Motor neuron (in vitro differentiated cells): ENCODE measurements at regions not wholly inside any gene's neighbourhood (a gene's known extent, or its start where the extent isn't known, plus 50 kb on each side); places are given as distances from the start of the nearest gene placed in this dataset.
"Not testable (repeated sequence)": the region's sequence is repeated elsewhere in the genome, so short reads cannot be mapped to it uniquely, and the experiment has no call there.

Experiments
- ATAC-seq, 8 experiments: fragments of 200-7000 bp; cut with Tn5 transposase; replicated peaks in 6 of 8; 2 replicates each; pipeline ENCODE4 v1.8.0; 2021; ENCODE audit warnings: mild to moderate bottlenecking in 8 of 8, moderate library complexity in 8 of 8
- H3K27ac ChIP-seq, 2 donors: fragments of 250-450 bp; sonication (Bioruptor Pico); 2 replicates each; pipeline ENCODE4 v1.9.0; 2021; ENCODE audit warnings: antibody characterized with exemption in 2 of 2, mild to moderate bottlenecking in 2 of 2, moderate library complexity in 1 of 2
- H3K4me1 ChIP-seq, 2 donors: fragments of 250-450 bp; sonication (Bioruptor Pico); replicated peaks in 1 of 2; 2 replicates each; pipeline ENCODE4 v1.6.1; 2021; ENCODE audit warnings: antibody characterized with exemption in 2 of 2, mild to moderate bottlenecking in 2 of 2, moderate library complexity in 1 of 2
- H3K4me3 ChIP-seq, 5 donors: fragments of 250-450 bp; sonication (Bioruptor Pico); 2 replicates each; pipeline ENCODE4 v1.9.0; 2021; ENCODE audit warnings: antibody characterized with exemption in 5 of 5, mild to moderate bottlenecking in 5 of 5, moderate library complexity in 4 of 5
- WGBS, 10 experiments: fragments of 450-650 bp; shearing (Covaris generic); methylation state at CpG; one replicate each; pipeline ENCODE4 v1.0.0; 2022; 5-methylcytosine and 5-hydroxymethylcytosine counted together
- in situ Hi-C, 9 experiments: fragments of 400-800 bp; cut with MboI; loops; one replicate each; pipeline ENCODE4 v1.15.0; 2021; ENCODE audit warnings: low sequenced_read_pairs in 9 of 9, low pct_unique_long_range_greater_than_20kb in 2 of 9; ENCODE audit not compliant: unreplicated experiment in 9 of 9

- Histone ChIP-seq H3K4me1 (no peaks in the 10 kb centered on the region), H3K27ac (no peak overlapping the region), H3K4me3 (no peak overlapping the region)
- WGBS, 10 experiments = 25 to 100% (median 73%) methylated on average over 1 to 2 of the region's 2 CpGs; no CpG with 5 or more reads in 3 of the 10 experiments
- in situ Hi-C loops = no loop called here
- no peak for ATAC-seq
Observed at GRCh38 chr5:56386046-56386445, 152.9 kb upstream of the ANKRD55 start.

- Histone ChIP-seq H3K4me3 (no peak overlapping the region), H3K4me1 (no peaks in the 10 kb centered on the region), H3K27ac (no peak overlapping the region)
- WGBS, 10 experiments = 61 to 97% (median 88%) methylated on average over 3 to 8 of the region's 12 CpGs; no CpG with 5 or more reads in 2 of the 10 experiments
- in situ Hi-C loops = no loop called here
- ATAC-seq = no peak
Observed at GRCh38 chr5:56384186-56384585, 151.1 kb upstream of the ANKRD55 start.

- Histone ChIP-seq H3K4me1 (no peaks in the 10 kb centered on the region), H3K4me3 (no peak overlapping the region), H3K27ac (no peak overlapping the region)
- 40 to 100% (median 85%) methylated on average over 1 to 8 of the region's 10 CpGs; no CpG with 5 or more reads in 1 of the 10 experiments for WGBS, 10 experiments
- in situ Hi-C loops = no loop called here
- ATAC-seq = no peak
Observed at GRCh38 chr5:56383761-56384160, 150.6 kb upstream of the ANKRD55 start.

- ATAC-seq = no peak
- in situ Hi-C loops = no loop called here
- 40 to 100% (median 79%) methylated on average over 1 of the region's 1 CpG; no CpG with 5 or more reads in 2 of the 10 experiments for WGBS, 10 experiments
- H3K27ac ChIP-seq = no peak overlapping the region
- H3K4me3 ChIP-seq = no peak overlapping the region
- no peaks in the 10 kb centered on the region for H3K4me1 ChIP-seq
Observed at GRCh38 chr5:56382896-56383295, 149.8 kb upstream of the ANKRD55 start.

- in situ Hi-C loops = no loop called here
- ATAC-seq = peak in 1 of 8 experiments; percentile 21
- no peak overlapping the region for H3K27ac ChIP-seq
- no peaks in the 10 kb centered on the region for H3K4me1 ChIP-seq
- H3K4me3 ChIP-seq = no peak overlapping the region
Observed at GRCh38 chr5:56377573-56377972, 144.4 kb upstream of the ANKRD55 start.

GRCh38 chr5:56376128-56376527 lies 143.0 kb upstream of the ANKRD55 start:
- Histone ChIP-seq H3K4me1 (no peaks in the 10 kb centered on the region), H3K4me3 (no peak overlapping the region), H3K27ac (no peak overlapping the region)
- ATAC-seq = no peak
- in situ Hi-C loops = no loop called here
- WGBS, 10 experiments = 73 to 100% (median 92%) methylated on average over 1 to 2 of the region's 2 CpGs; no CpG with 5 or more reads in 5 of the 10 experiments

GRCh38 chr5:56375011-56375410 lies 141.9 kb upstream of the ANKRD55 start:
- WGBS, 10 experiments = 55 to 92% (median 82%) methylated on average over 1 to 5 of the region's 5 CpGs; no CpG with 5 or more reads in 1 of the 10 experiments
- in situ Hi-C loops = no loop called here
- Histone ChIP-seq H3K27ac (no peak overlapping the region), H3K4me3 (no peak overlapping the region), H3K4me1 (no peaks in the 10 kb centered on the region)
- no peak for ATAC-seq

GRCh38 chr5:56372491-56372890 lies 139.4 kb upstream of the ANKRD55 start:
- ATAC-seq, H3K27ac ChIP-seq, H3K4me3 ChIP-seq, H3K4me1 ChIP-seq, in situ Hi-C loops: not testable (repeated sequence)
- no CpG with 5 or more reads among the region's 31 CpGs for WGBS, 10 experiments

GRCh38 chr5:56369361-56369811 lies 136.3 kb upstream of the ANKRD55 start:
- in situ Hi-C loops = no loop called here
- no peak overlapping the region for H3K27ac ChIP-seq
- no peaks in the 10 kb centered on the region for H3K4me1 ChIP-seq
- 44 to 100% (median 74%) methylated on average over 1 to 3 of the region's 3 CpGs; no CpG with 5 or more reads in 2 of the 10 experiments for WGBS, 10 experiments
- ATAC-seq = peak in 3 of 8 experiments; percentile 73 to 89 (median 85)
- no peak overlapping the region for H3K4me3 ChIP-seq

- peak in 3 of 8 experiments; percentile 20 to 80 (median 31) for ATAC-seq
- no peak overlapping the region for H3K27ac ChIP-seq
- in situ Hi-C loops = no loop called here
- H3K4me3 ChIP-seq = no peak overlapping the region
- H3K4me1 ChIP-seq = no peaks in the 10 kb centered on the region
- WGBS, 10 experiments = 59 to 100% (median 82%) methylated on average over 2 of the region's 2 CpGs; no CpG with 5 or more reads in 5 of the 10 experiments
Observed at GRCh38 chr5:56367748-56368147, 134.6 kb upstream of the ANKRD55 start.

- H3K4me3 ChIP-seq = no peak overlapping the region
- 80 to 100% (median 100%) methylated on average over 1 of the region's 1 CpG; no CpG with 5 or more reads in 4 of the 10 experiments for WGBS, 10 experiments
- H3K4me1 ChIP-seq = no peaks in the 10 kb centered on the region
- no peak for ATAC-seq
- H3K27ac ChIP-seq = no peak overlapping the region
- in situ Hi-C loops = no loop called here
Observed at GRCh38 chr5:56366986-56367385, 133.9 kb upstream of the ANKRD55 start.

- Histone ChIP-seq H3K27ac (no peak overlapping the region), H3K4me3 (no peak overlapping the region), H3K4me1 (peaks cover 8% of the 10 kb centered on the region in 2 donors)
- ATAC-seq = no peak
- 83 to 100% (median 100%) methylated on average over 1 to 2 of the region's 2 CpGs; no CpG with 5 or more reads in 3 of the 10 experiments for WGBS, 10 experiments
- in situ Hi-C loops = no loop called here
Observed at GRCh38 chr5:56361398-56361797, 128.3 kb upstream of the ANKRD55 start.

GRCh38 chr5:56360816-56361215 lies 127.7 kb upstream of the ANKRD55 start:
- H3K4me3 ChIP-seq = no peak overlapping the region
- in situ Hi-C loops = no loop called here
- H3K4me1 ChIP-seq = peaks cover 12 to 14% of the 10 kb centered on the region in 2 donors
- WGBS, 10 experiments = 39 to 100% (median 63%) methylated on average over 3 to 6 of the region's 6 CpGs; no CpG with 5 or more reads in 4 of the 10 experiments
- no peak overlapping the region for H3K27ac ChIP-seq
- no peak for ATAC-seq
